AG10803 (cell line): ENCODE measurements at regions not wholly inside any gene's neighbourhood (a gene's known extent, or its start where the extent isn't known, plus 50 kb on each side); places are given as distances from the start of the nearest gene placed in this dataset.

Experiments
- DNase-seq: peaks from one replicate; pipeline ENCODE4 v3.0.0; 2010; ENCODE audit warnings: low read depth
- H3K4me3 ChIP-seq: 2 replicates; pipeline ENCODE4 v1.5.1; 2011; ENCODE audit warnings: mild to moderate bottlenecking, low read length, control low read depth
- TF ChIP-seq, protein P1 (sequence below): conservative IDR thresholded peaks from 2 replicates; pipeline ENCODE4 v1.5.1; 2011; ENCODE audit warnings: mild to moderate bottlenecking, low read length, control low read depth, inconsistent platforms

DNA sequence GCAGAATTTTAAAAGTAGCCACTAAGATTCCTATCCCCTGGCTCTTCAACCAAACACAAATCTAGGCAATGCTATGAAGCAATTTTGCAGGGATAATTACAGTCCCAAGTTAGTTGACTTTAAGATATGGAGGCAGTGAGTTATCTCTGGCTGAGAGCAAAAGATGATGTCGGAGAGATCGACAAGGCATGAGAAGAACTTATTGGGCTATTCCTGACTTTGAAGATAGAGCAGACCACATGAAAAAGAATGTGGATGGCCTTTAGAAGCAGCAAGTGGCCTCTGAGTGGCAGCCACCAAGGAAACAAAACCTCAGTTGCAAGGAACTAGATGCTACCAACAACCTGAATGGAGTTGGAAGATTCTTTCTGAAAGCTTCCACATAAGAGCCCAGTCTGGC is 58.2 kb upstream of the PPM1B start:
- DNase-seq, result no peak
- H3K4me3 ChIP-seq, result no peak overlapping the region
- TF ChIP-seq, protein P1, sequence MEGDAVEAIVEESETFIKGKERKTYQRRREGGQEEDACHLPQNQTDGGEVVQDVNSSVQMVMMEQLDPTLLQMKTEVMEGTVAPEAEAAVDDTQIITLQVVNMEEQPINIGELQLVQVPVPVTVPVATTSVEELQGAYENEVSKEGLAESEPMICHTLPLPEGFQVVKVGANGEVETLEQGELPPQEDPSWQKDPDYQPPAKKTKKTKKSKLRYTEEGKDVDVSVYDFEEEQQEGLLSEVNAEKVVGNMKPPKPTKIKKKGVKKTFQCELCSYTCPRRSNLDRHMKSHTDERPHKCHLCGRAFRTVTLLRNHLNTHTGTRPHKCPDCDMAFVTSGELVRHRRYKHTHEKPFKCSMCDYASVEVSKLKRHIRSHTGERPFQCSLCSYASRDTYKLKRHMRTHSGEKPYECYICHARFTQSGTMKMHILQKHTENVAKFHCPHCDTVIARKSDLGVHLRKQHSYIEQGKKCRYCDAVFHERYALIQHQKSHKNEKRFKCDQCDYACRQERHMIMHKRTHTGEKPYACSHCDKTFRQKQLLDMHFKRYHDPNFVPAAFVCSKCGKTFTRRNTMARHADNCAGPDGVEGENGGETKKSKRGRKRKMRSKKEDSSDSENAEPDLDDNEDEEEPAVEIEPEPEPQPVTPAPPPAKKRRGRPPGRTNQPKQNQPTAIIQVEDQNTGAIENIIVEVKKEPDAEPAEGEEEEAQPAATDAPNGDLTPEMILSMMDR, result no peak

DNA sequence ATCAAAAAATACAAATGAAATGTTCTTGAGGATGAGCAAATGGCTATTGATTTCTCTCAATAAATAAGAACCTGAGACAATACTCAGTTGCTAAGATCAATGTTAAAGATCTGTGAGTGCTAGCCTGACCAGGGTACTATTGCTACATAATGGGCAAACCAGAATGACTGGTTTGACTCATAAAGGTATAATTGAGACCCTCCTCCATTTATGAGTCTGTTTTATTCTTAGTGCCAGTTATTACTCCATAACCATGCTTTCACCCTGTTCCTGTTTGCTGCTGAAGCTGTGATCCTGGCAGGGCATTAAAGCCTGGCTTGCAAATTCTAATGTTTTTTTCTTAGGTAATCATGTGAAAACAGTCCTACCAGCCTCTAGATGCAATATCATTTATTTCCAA is 56.6 kb upstream of the PPM1B start:
- TF ChIP-seq, protein P1, result no peak
- H3K4me3 ChIP-seq, result no peak overlapping the region
- DNase-seq, result no peak

DNA sequence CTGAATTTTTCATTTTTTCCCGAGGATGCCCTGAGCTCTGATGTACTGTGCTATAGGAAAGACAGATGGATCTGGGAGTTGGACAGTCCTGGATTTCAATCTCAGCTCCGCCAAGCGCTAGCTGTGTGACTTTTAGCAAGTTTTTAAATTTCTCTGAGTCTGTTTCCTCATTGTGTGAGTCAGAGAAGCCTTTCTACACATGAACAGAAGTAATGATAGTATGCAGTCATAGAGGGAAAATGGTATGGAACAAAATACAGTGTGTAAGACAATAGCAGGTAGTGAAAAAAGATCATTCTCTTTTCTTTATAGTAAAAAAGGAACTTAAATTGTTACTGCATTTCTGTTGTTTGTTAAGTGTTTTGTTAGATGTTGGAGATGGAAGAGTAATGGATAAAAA is 52.4 kb upstream of the PPM1B start:
- TF ChIP-seq, protein P1, result no peak
- DNase-seq, result no peak

DNA sequence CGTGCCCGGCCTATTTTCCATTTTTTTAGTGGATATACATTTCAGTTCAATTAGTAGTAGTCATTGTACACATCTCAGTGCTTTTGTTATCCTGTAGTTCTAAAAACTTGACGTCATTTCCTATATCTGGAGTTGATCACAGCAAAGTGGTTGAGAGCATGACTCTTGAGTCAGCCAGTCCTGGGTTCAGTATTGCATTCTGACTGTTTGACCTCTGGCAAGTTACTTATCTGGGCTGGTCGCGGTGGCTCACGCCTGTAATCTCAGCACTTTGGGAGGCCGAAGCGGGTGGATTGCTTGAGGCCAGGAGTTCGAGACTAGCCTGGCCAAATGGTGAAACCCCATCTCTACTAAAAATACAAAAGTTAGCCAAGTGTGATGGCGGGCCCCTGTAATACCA is 50.4 kb upstream of the PPM1B start:
- TF ChIP-seq, protein P1, result no peak

More for the DNA sequence above, 52.4 kb upstream of the PPM1B start:
- H3K4me3 ChIP-seq, result no peak overlapping the region

More for the DNA sequence above, 50.4 kb upstream of the PPM1B start:
- peak; percentile 6 for DNase-seq
- H3K4me3 ChIP-seq, result no peak overlapping the region
